ENCODE measurements at regions not wholly inside any gene's neighbourhood (a gene's known extent, or its start where the extent isn't known, plus 50 kb on each side); places are given as distances from the start of the nearest gene placed in this dataset.
A peak's percentile ranks its signal among the peaks of the same experiment; 100 is the strongest.
"Not testable (repeated sequence)": the region's sequence is repeated elsewhere in the genome, so short reads cannot be mapped to it uniquely, and the experiment has no call there.

- Mint-ChIP-seq H3K9me3 (no peaks in the 10 kb centered on the region), H3K36me3 (ENCODE audit: insufficient read depth in 2 of 2) (no peaks in the 10 kb centered on the region), H3K27ac (no peak overlapping the region), H3K4me3 (no peak overlapping the region), H3K4me1 (ENCODE audit: low read depth) (peaks cover 8% of the 10 kb centered on the region), H3K27me3 (ENCODE audit: low read depth) (peaks cover 5% of the 10 kb centered on the region)
- DNase-seq (no peak), ATAC-seq (replicated peaks in 1 of 2) (no peak)
Measured at GRCh38 chr6:138662471-138662870, 111.1 kb upstream of the CCDC28A start.

GRCh38 chr6:138663892-138664291, 109.7 kb upstream of the CCDC28A start:
- Mint-ChIP-seq H3K4me1 (ENCODE audit: low read depth) (peaks cover 8% of the 10 kb centered on the region), H3K27me3 (ENCODE audit: low read depth) (peaks cover 5% of the 10 kb centered on the region), H3K36me3 (ENCODE audit: insufficient read depth in 2 of 2) (no peaks in the 10 kb centered on the region), H3K9me3 (no peaks in the 10 kb centered on the region), H3K27ac (no peak overlapping the region), H3K4me3 (no peak overlapping the region)
- DNase-seq, result no peak
- no peak for ATAC-seq (replicated peaks in 1 of 2)

- no peak for ATAC-seq (replicated peaks in 1 of 2)
- no peak overlapping the region for H3K27ac Mint-ChIP-seq
- no peak overlapping the region for H3K4me3 Mint-ChIP-seq
- peaks cover 5% of the 10 kb centered on the region for H3K27me3 Mint-ChIP-seq (ENCODE audit: low read depth)
- H3K36me3 Mint-ChIP-seq (ENCODE audit: insufficient read depth in 2 of 2), result no peaks in the 10 kb centered on the region
- H3K4me1 Mint-ChIP-seq (ENCODE audit: low read depth), result peaks cover 4% of the 10 kb centered on the region
- no peaks in the 10 kb centered on the region for H3K9me3 Mint-ChIP-seq
- no peak for DNase-seq
Measured at GRCh38 chr6:138664745-138665144, 108.8 kb upstream of the CCDC28A start.

- no peak for ATAC-seq (replicated peaks in 1 of 2)
Measured at GRCh38 chr6:138666636-138667035, 106.9 kb upstream of the CCDC28A start.

GRCh38 chr6:138667408-138667807, 106.2 kb upstream of the CCDC28A start:
- ATAC-seq (replicated peaks in 1 of 2), result no peak
- H3K27ac Mint-ChIP-seq, result no peak overlapping the region
- no peaks in the 10 kb centered on the region for H3K9me3 Mint-ChIP-seq
- no peaks in the 10 kb centered on the region for H3K36me3 Mint-ChIP-seq (ENCODE audit: insufficient read depth in 2 of 2)
- DNase-seq, result no peak
- no peak overlapping the region for H3K4me3 Mint-ChIP-seq
- no peaks in the 10 kb centered on the region for H3K4me1 Mint-ChIP-seq (ENCODE audit: low read depth)
- no peaks in the 10 kb centered on the region for H3K27me3 Mint-ChIP-seq (ENCODE audit: low read depth)

More at GRCh38 chr6:138666636-138667035, 106.9 kb upstream of the CCDC28A start:
- Mint-ChIP-seq H3K9me3 (no peaks in the 10 kb centered on the region), H3K4me3 (no peak overlapping the region), H3K4me1 (ENCODE audit: low read depth) (no peaks in the 10 kb centered on the region), H3K36me3 (ENCODE audit: insufficient read depth in 2 of 2) (no peaks in the 10 kb centered on the region), H3K27ac (no peak overlapping the region), H3K27me3 (ENCODE audit: low read depth) (no peaks in the 10 kb centered on the region)
- DNase-seq, result no peak

GRCh38 chr6:138671351-138671750, 102.2 kb upstream of the CCDC28A start:
- no peaks in the 10 kb centered on the region for H3K9me3 Mint-ChIP-seq
- no peaks in the 10 kb centered on the region for H3K27me3 Mint-ChIP-seq (ENCODE audit: low read depth)
- H3K4me1 Mint-ChIP-seq (ENCODE audit: low read depth), result no peaks in the 10 kb centered on the region
- H3K4me3 Mint-ChIP-seq, result no peak overlapping the region
- no peaks in the 10 kb centered on the region for H3K36me3 Mint-ChIP-seq (ENCODE audit: insufficient read depth in 2 of 2)
- DNase-seq, result no peak
- ATAC-seq (replicated peaks in 1 of 2), result no peak
- H3K27ac Mint-ChIP-seq, result no peak overlapping the region

GRCh38 chr6:138673346-138674014, 100.1 kb upstream of the CCDC28A start:
- H3K9me3 Mint-ChIP-seq, result no peaks in the 10 kb centered on the region
- ATAC-seq (replicated peaks in 1 of 2), result no peak
- no peak for DNase-seq

GRCh38 chr6:138674444-138674843, 99.1 kb upstream of the CCDC28A start:
- not testable (repeated sequence) for H3K36me3 Mint-ChIP-seq (ENCODE audit: insufficient read depth in 2 of 2); H3K4me1 Mint-ChIP-seq (ENCODE audit: low read depth); H3K4me3 Mint-ChIP-seq; H3K27ac Mint-ChIP-seq; DNase-seq; ATAC-seq (replicated peaks in 1 of 2); H3K27me3 Mint-ChIP-seq (ENCODE audit: low read depth); H3K9me3 Mint-ChIP-seq

More at GRCh38 chr6:138673346-138674014, 100.1 kb upstream of the CCDC28A start:
- Mint-ChIP-seq H3K4me3 (no peak overlapping the region), H3K27me3 (ENCODE audit: low read depth) (peaks cover under 1% of the 10 kb centered on the region), H3K4me1 (ENCODE audit: low read depth) (no peaks in the 10 kb centered on the region), H3K27ac (no peak overlapping the region), H3K36me3 (ENCODE audit: insufficient read depth in 2 of 2) (no peaks in the 10 kb centered on the region)

GRCh38 chr6:138677538-138677937, 96.0 kb upstream of the CCDC28A start:
- Mint-ChIP-seq H3K27ac (no peak overlapping the region), H3K4me1 (ENCODE audit: low read depth) (no peaks in the 10 kb centered on the region), H3K36me3 (ENCODE audit: insufficient read depth in 2 of 2) (no peaks in the 10 kb centered on the region), H3K4me3 (no peak overlapping the region), H3K9me3 (no peaks in the 10 kb centered on the region), H3K27me3 (ENCODE audit: low read depth) (peaks cover 7% of the 10 kb centered on the region)
- DNase-seq (no peak), ATAC-seq (replicated peaks in 1 of 2) (no peak)

- no peak overlapping the region for H3K4me3 Mint-ChIP-seq
- no peaks in the 10 kb centered on the region for H3K4me1 Mint-ChIP-seq (ENCODE audit: low read depth)
- H3K27ac Mint-ChIP-seq, result no peak overlapping the region
- no peak for DNase-seq
- no peaks in the 10 kb centered on the region for H3K36me3 Mint-ChIP-seq (ENCODE audit: insufficient read depth in 2 of 2)
- H3K9me3 Mint-ChIP-seq, result no peaks in the 10 kb centered on the region
- ATAC-seq (replicated peaks in 1 of 2), result no peak
- H3K27me3 Mint-ChIP-seq (ENCODE audit: low read depth), result peaks cover 7% of the 10 kb centered on the region
Measured at GRCh38 chr6:138678168-138678567, 95.4 kb upstream of the CCDC28A start.

GRCh38 chr6:138680085-138680484, 93.5 kb upstream of the CCDC28A start:
- H3K36me3 Mint-ChIP-seq (ENCODE audit: insufficient read depth in 2 of 2), result no peaks in the 10 kb centered on the region
- H3K27ac Mint-ChIP-seq, result no peak overlapping the region
- no peaks in the 10 kb centered on the region for H3K4me1 Mint-ChIP-seq (ENCODE audit: low read depth)
- DNase-seq (no peak), ATAC-seq (replicated peaks in 1 of 2) (peak; percentile 27 to 45)
- H3K9me3 Mint-ChIP-seq, result no peaks in the 10 kb centered on the region
- H3K27me3 Mint-ChIP-seq (ENCODE audit: low read depth), result peaks cover 7% of the 10 kb centered on the region
- no peak overlapping the region for H3K4me3 Mint-ChIP-seq

GRCh38 chr6:138681627-138682026, 91.9 kb upstream of the CCDC28A start:
- no peak for DNase-seq
- peaks cover 7% of the 10 kb centered on the region for H3K27me3 Mint-ChIP-seq (ENCODE audit: low read depth)
- no peaks in the 10 kb centered on the region for H3K4me1 Mint-ChIP-seq (ENCODE audit: low read depth)
- H3K36me3 Mint-ChIP-seq (ENCODE audit: insufficient read depth in 2 of 2), result no peaks in the 10 kb centered on the region
- no peaks in the 10 kb centered on the region for H3K9me3 Mint-ChIP-seq
- H3K4me3 Mint-ChIP-seq, result no peak overlapping the region
- H3K27ac Mint-ChIP-seq, result no peak overlapping the region
- ATAC-seq (replicated peaks in 1 of 2), result no peak

- Mint-ChIP-seq H3K27me3 (ENCODE audit: low read depth) (peaks cover 7% of the 10 kb centered on the region), H3K4me3 (no peak overlapping the region), H3K27ac (no peak overlapping the region), H3K4me1 (ENCODE audit: low read depth) (no peaks in the 10 kb centered on the region), H3K9me3 (no peaks in the 10 kb centered on the region), H3K36me3 (ENCODE audit: insufficient read depth in 2 of 2) (no peaks in the 10 kb centered on the region)
- DNase-seq (no peak), ATAC-seq (replicated peaks in 1 of 2) (no peak)
Measured at GRCh38 chr6:138682704-138683527, 90.7 kb upstream of the CCDC28A start.
